RPMI8226 (cell line): ENCODE measurements at regions not wholly inside any gene's neighbourhood (a gene's known extent, or its start where the extent isn't known, plus 50 kb on each side); places are given as distances from the start of the nearest gene placed in this dataset.
"Not testable (repeated sequence)": the region's sequence is repeated elsewhere in the genome, so short reads cannot be mapped to it uniquely, and the experiment has no call there.

Experiments used
- DNase-seq: peaks from one replicate; pipeline ENCODE4 v3.0.0-alpha.2; 2015

GRCh38 chr18:66440433-66440832 lies 163.5 kb downstream of the CDH19 start:
- DNase-seq = no peak

- no peak for DNase-seq
Observed at GRCh38 chr18:66439670-66440069, 164.2 kb downstream of the CDH19 start.

- DNase-seq = no peak
Observed at GRCh38 chr18:66438711-66439536, 165.0 kb downstream of the CDH19 start.

- DNase-seq = no peak
Observed at GRCh38 chr18:66432636-66433035, 171.3 kb downstream of the CDH19 start.

- no peak for DNase-seq
Observed at GRCh38 chr18:66428795-66429194, 175.1 kb downstream of the CDH19 start.

- no peak for DNase-seq
Observed at GRCh38 chr18:66419400-66419799, 184.5 kb downstream of the CDH19 start.

- DNase-seq = no peak
Observed at GRCh38 chr18:66410692-66411091, 193.2 kb downstream of the CDH19 start.

GRCh38 chr18:66395671-66396218 lies 208.1 kb downstream of the CDH19 start:
- no peak for DNase-seq

GRCh38 chr18:66393463-66393862 lies 210.4 kb downstream of the CDH19 start:
- DNase-seq = no peak

GRCh38 chr18:66377291-66377690 lies 226.6 kb downstream of the CDH19 start:
- no peak for DNase-seq

- not testable (repeated sequence) for DNase-seq
Observed at GRCh38 chr18:66375391-66375790, 228.5 kb downstream of the CDH19 start.

GRCh38 chr18:66346833-66347588 lies 256.9 kb downstream of the CDH19 start:
- no peak for DNase-seq

GRCh38 chr18:66344227-66344626 lies 259.7 kb downstream of the CDH19 start:
- peak; percentile 72 for DNase-seq

- DNase-seq = no peak
Observed at GRCh38 chr18:66342577-66342976, 261.3 kb downstream of the CDH19 start.

GRCh38 chr18:66334534-66334933 lies 269.4 kb downstream of the CDH19 start:
- no peak for DNase-seq

- DNase-seq = no peak
Observed at GRCh38 chr18:66329716-66330115, 274.2 kb downstream of the CDH19 start.

- no peak for DNase-seq
Observed at GRCh38 chr18:66328296-66328878, 275.5 kb downstream of the CDH19 start.

GRCh38 chr18:66325251-66325650 lies 278.6 kb downstream of the CDH19 start:
- DNase-seq = no peak

GRCh38 chr18:66324616-66325015 lies 279.3 kb downstream of the CDH19 start:
- no peak for DNase-seq

GRCh38 chr18:66317243-66318090 lies 286.4 kb downstream of the CDH19 start:
- no peak for DNase-seq

GRCh38 chr18:66316701-66317100 lies 287.2 kb downstream of the CDH19 start:
- DNase-seq = no peak

- no peak for DNase-seq
Observed at GRCh38 chr18:66300141-66300540, 303.7 kb downstream of the CDH19 start.

GRCh38 chr18:66280470-66280869 lies 323.4 kb downstream of the CDH19 start:
- no peak for DNase-seq
